Panc1 (cell line): ENCODE measurements at regions not wholly inside any gene's neighbourhood (a gene's known extent, or its start where the extent isn't known, plus 50 kb on each side); places are given as distances from the start of the nearest gene placed in this dataset.

Source experiments
- POLR2AphosphoS5 ChIP-seq: IDR thresholded peaks from 2 replicates; pipeline ENCODE4 v1.6.1; 2012; ENCODE audit warnings: mild to moderate bottlenecking, low read depth, low read length, moderate library complexity
- SIN3A ChIP-seq: IDR thresholded peaks from 2 replicates; pipeline ENCODE4 v1.6.1; 2012; ENCODE audit warnings: low read depth, mild to moderate bottlenecking, low read length, moderate library complexity, borderline replicate concordance; ENCODE audit not compliant: insufficient read depth
- TCF7L2 ChIP-seq: IDR thresholded peaks from 2 replicates; pipeline ENCODE4 v1.6.1; 2011; ENCODE audit warnings: mild to moderate bottlenecking, low read depth, low read length, inconsistent platforms
- TF ChIP-seq, protein P1 (sequence below): fragments of 450-650 bp; IDR thresholded peaks from 2 replicates; pipeline ENCODE4 v1.5.1; 2017; ENCODE audit warnings: mild to moderate bottlenecking
- TF ChIP-seq, protein P2 (sequence below), 2 experiments: IDR thresholded peaks; 2 replicates each; pipeline ENCODE4 v1.6.1; 2011 to 2012; ENCODE audit warnings: low read depth in 2 of 2, control low read depth in 1 of 2, low read length in 1 of 2, mild to moderate bottlenecking in 1 of 2, moderate library complexity in 1 of 2; ENCODE audit not compliant: insufficient read depth in 1 of 2

DNA sequence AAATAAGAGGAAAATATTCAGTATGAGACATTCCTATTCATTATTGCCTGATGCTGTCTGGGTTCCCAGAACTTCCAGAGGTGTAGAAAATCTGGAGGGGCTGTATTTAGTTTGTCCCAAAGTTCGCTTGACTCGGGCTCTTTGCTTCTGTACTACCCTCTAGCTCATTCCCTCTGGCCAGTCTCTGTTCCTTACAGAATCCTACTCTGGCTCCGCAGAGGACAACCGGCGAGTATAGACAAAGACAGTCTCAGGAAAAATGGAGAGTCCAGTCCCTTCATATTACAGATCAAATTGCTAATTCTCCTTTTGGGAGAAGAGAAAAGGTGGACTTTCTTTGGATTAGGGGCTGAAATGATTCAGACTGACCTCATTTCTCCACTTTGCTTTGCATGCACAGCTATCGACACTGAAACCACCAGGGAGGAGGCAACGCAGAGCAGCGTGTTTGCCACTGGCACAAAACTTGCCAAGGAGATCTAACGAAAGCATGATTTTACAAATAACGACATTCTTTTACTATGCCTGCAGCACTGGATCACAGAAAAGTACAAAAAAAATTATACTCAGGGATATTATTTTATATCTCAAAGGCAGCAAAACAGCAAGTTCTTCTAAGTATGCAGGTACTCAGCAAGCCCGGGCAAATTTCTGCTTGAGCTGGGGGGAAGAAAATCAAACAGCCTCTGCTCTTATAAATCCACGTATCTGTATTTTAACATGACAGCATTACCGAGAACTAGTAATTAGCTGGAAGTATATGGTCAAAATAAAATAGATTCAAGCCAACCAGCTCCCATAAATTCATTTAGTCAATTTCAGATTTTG lies 279.7 kb downstream of the NPR3 start:
- TF ChIP-seq, protein P1, sequence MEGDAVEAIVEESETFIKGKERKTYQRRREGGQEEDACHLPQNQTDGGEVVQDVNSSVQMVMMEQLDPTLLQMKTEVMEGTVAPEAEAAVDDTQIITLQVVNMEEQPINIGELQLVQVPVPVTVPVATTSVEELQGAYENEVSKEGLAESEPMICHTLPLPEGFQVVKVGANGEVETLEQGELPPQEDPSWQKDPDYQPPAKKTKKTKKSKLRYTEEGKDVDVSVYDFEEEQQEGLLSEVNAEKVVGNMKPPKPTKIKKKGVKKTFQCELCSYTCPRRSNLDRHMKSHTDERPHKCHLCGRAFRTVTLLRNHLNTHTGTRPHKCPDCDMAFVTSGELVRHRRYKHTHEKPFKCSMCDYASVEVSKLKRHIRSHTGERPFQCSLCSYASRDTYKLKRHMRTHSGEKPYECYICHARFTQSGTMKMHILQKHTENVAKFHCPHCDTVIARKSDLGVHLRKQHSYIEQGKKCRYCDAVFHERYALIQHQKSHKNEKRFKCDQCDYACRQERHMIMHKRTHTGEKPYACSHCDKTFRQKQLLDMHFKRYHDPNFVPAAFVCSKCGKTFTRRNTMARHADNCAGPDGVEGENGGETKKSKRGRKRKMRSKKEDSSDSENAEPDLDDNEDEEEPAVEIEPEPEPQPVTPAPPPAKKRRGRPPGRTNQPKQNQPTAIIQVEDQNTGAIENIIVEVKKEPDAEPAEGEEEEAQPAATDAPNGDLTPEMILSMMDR: no peak
- TF ChIP-seq POLR2AphosphoS5: no peak
- TF ChIP-seq TCF7L2: no peak
- no peak for TF ChIP-seq SIN3A
- TF ChIP-seq, protein P2, sequence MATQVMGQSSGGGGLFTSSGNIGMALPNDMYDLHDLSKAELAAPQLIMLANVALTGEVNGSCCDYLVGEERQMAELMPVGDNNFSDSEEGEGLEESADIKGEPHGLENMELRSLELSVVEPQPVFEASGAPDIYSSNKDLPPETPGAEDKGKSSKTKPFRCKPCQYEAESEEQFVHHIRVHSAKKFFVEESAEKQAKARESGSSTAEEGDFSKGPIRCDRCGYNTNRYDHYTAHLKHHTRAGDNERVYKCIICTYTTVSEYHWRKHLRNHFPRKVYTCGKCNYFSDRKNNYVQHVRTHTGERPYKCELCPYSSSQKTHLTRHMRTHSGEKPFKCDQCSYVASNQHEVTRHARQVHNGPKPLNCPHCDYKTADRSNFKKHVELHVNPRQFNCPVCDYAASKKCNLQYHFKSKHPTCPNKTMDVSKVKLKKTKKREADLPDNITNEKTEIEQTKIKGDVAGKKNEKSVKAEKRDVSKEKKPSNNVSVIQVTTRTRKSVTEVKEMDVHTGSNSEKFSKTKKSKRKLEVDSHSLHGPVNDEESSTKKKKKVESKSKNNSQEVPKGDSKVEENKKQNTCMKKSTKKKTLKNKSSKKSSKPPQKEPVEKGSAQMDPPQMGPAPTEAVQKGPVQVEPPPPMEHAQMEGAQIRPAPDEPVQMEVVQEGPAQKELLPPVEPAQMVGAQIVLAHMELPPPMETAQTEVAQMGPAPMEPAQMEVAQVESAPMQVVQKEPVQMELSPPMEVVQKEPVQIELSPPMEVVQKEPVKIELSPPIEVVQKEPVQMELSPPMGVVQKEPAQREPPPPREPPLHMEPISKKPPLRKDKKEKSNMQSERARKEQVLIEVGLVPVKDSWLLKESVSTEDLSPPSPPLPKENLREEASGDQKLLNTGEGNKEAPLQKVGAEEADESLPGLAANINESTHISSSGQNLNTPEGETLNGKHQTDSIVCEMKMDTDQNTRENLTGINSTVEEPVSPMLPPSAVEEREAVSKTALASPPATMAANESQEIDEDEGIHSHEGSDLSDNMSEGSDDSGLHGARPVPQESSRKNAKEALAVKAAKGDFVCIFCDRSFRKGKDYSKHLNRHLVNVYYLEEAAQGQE (IDR thresholded peaks at IDR 0.05; ENCODE audit: insufficient read depth in 1 of 2, low read depth in 2 of 2, low read length in 1 of 2): no peak
